ENCODE measurements at regions not wholly inside any gene's neighbourhood (a gene's known extent, or its start where the extent isn't known, plus 50 kb on each side); places are given as distances from the start of the nearest gene placed in this dataset.

- TF ChIP-seq USF2 (CRISPR knock-in tag; IDR thresholded peaks at IDR 0.05): no peak
- TF ChIP-seq, protein P1, sequence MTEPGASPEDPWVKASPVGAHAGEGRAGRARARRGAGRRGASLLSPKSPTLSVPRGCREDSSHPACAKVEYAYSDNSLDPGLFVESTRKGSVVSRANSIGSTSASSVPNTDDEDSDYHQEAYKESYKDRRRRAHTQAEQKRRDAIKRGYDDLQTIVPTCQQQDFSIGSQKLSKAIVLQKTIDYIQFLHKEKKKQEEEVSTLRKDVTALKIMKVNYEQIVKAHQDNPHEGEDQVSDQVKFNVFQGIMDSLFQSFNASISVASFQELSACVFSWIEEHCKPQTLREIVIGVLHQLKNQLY (CRISPR knock-in tag; IDR thresholded peaks at IDR 0.05): no peak
- TF ChIP-seq KAT7 (CRISPR knock-in tag; IDR thresholded peaks at IDR 0.05; ENCODE audit: borderline replicate concordance): no peak
- TF ChIP-seq CBFB (CRISPR knock-in tag; IDR thresholded peaks at IDR 0.05; ENCODE audit: low read depth): no peak
- TF ChIP-seq CTCF (IDR thresholded peaks at IDR 0.05): no peak
- TF ChIP-seq, protein P2, sequence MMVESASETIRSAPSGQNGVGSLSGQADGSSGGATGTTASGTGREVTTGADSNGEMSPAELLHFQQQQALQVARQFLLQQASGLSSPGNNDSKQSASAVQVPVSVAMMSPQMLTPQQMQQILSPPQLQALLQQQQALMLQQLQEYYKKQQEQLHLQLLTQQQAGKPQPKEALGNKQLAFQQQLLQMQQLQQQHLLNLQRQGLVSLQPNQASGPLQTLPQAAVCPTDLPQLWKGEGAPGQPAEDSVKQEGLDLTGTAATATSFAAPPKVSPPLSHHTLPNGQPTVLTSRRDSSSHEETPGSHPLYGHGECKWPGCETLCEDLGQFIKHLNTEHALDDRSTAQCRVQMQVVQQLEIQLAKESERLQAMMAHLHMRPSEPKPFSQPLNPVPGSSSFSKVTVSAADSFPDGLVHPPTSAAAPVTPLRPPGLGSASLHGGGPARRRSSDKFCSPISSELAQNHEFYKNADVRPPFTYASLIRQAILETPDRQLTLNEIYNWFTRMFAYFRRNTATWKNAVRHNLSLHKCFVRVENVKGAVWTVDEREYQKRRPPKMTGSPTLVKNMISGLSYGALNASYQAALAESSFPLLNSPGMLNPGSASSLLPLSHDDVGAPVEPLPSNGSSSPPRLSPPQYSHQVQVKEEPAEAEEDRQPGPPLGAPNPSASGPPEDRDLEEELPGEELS (CRISPR knock-in tag; IDR thresholded peaks at IDR 0.05): no peak
- TF ChIP-seq CREB1 (CRISPR knock-in tag; IDR thresholded peaks at IDR 0.05): no peak
- TF ChIP-seq ARID4B (CRISPR knock-in tag; IDR thresholded peaks at IDR 0.05; ENCODE audit: borderline replicate concordance): no peak
- no peak for TF ChIP-seq MXD4 (CRISPR knock-in tag; IDR thresholded peaks at IDR 0.05; ENCODE audit: borderline replicate concordance)
- TF ChIP-seq, protein P3, sequence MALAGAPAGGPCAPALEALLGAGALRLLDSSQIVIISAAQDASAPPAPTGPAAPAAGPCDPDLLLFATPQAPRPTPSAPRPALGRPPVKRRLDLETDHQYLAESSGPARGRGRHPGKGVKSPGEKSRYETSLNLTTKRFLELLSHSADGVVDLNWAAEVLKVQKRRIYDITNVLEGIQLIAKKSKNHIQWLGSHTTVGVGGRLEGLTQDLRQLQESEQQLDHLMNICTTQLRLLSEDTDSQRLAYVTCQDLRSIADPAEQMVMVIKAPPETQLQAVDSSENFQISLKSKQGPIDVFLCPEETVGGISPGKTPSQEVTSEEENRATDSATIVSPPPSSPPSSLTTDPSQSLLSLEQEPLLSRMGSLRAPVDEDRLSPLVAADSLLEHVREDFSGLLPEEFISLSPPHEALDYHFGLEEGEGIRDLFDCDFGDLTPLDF (CRISPR knock-in tag; IDR thresholded peaks at IDR 0.05): no peak
- TF ChIP-seq, protein P4, sequence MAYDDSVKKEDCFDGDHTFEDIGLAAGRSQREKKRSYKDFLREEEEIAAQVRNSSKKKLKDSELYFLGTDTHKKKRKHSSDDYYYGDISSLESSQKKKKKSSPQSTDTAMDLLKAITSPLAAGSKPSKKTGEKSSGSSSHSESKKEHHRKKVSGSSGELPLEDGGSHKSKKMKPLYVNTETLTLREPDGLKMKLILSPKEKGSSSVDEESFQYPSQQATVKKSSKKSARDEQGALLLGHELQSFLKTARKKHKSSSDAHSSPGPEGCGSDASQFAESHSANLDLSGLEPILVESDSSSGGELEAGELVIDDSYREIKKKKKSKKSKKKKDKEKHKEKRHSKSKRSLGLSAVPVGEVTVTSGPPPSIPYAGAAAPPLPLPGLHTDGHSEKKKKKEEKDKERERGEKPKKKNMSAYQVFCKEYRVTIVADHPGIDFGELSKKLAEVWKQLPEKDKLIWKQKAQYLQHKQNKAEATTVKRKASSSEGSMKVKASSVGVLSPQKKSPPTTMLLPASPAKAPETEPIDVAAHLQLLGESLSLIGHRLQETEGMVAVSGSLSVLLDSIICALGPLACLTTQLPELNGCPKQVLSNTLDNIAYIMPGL (CRISPR knock-in tag; IDR thresholded peaks at IDR 0.05): no peak
- no peak for TF ChIP-seq IRF2 (CRISPR knock-in tag; IDR thresholded peaks at IDR 0.05; ENCODE audit: borderline replicate concordance, low read depth)
- TF ChIP-seq SP1 (CRISPR knock-in tag; conservative IDR thresholded peaks at IDR 0.05): no peak
- TF ChIP-seq, protein P5, sequence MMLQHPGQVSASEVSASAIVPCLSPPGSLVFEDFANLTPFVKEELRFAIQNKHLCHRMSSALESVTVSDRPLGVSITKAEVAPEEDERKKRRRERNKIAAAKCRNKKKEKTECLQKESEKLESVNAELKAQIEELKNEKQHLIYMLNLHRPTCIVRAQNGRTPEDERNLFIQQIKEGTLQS (CRISPR knock-in tag; conservative IDR thresholded peaks at IDR 0.05): no peak
These were observed 55.5 kb upstream of the ADAMTS9 start for GRCh38 chr3:64743156-64743886.

All from WTC11 (cell line).